ENCODE measurements at regions not wholly inside any gene's neighbourhood (a gene's known extent, or its start where the extent isn't known, plus 50 kb on each side); places are given as distances from the start of the nearest gene placed in this dataset.
A peak's percentile ranks its signal among the peaks of the same experiment; 100 is the strongest.

GRCh38 chr4:64796581-64796980 is 387.3 kb upstream of the TECRL start:
- no peaks in the 10 kb centered on the region for H3K4me1 ChIP-seq
- no peak for TF ChIP-seq POLR2A (IDR thresholded peaks at IDR 0.05)
- TF ChIP-seq CTCF (IDR thresholded peaks at IDR 0.05): no peak
- no peaks in the 10 kb centered on the region for H3K36me3 ChIP-seq
- intact Hi-C loops (cut with DNase I; ENCODE audit: low total_unique reads): no loop called here
- H3K27ac ChIP-seq: no peak overlapping the region
- H3K9me3 ChIP-seq: no peaks in the 10 kb centered on the region
- no peaks in the 10 kb centered on the region for H3K27me3 ChIP-seq
- DNase-seq: no peak
- no peak overlapping the region for H3K4me3 ChIP-seq

GRCh38 chr4:64784125-64784524 is 374.9 kb upstream of the TECRL start:
- H3K4me3 ChIP-seq: no peak overlapping the region
- no peaks in the 10 kb centered on the region for H3K27me3 ChIP-seq
- TF ChIP-seq CTCF (IDR thresholded peaks at IDR 0.05) (no peak), POLR2A (IDR thresholded peaks at IDR 0.05) (no peak)
- H3K4me1 ChIP-seq: no peaks in the 10 kb centered on the region
- DNase-seq: no peak
- H3K9me3 ChIP-seq: no peaks in the 10 kb centered on the region
- no peaks in the 10 kb centered on the region for H3K36me3 ChIP-seq
- no peak overlapping the region for H3K27ac ChIP-seq
- intact Hi-C loops (cut with DNase I; ENCODE audit: low total_unique reads): no loop called here

- peak in 2 of 4 experiments; percentile 41 to 52 for TF ChIP-seq CTCF (IDR thresholded peaks at IDR 0.05)
- no peak for TF ChIP-seq POLR2A (IDR thresholded peaks at IDR 0.05)
- Histone ChIP-seq H3K27me3 (no peaks in the 10 kb centered on the region), H3K4me1 (no peaks in the 10 kb centered on the region), H3K36me3 (no peaks in the 10 kb centered on the region), H3K27ac (no peak overlapping the region), H3K9me3 (no peaks in the 10 kb centered on the region), H3K4me3 (no peak overlapping the region)
- DNase-seq: no peak
- intact Hi-C loops (cut with DNase I; ENCODE audit: low total_unique reads): no loop called here
These were observed 372.6 kb upstream of the TECRL start for GRCh38 chr4:64781737-64782326.

GRCh38 chr4:64780664-64781063 is 371.4 kb upstream of the TECRL start:
- H3K9me3 ChIP-seq: no peaks in the 10 kb centered on the region
- intact Hi-C loops (cut with DNase I; ENCODE audit: low total_unique reads): no loop called here
- H3K4me3 ChIP-seq: no peak overlapping the region
- H3K36me3 ChIP-seq: no peaks in the 10 kb centered on the region
- DNase-seq: no peak
- no peaks in the 10 kb centered on the region for H3K4me1 ChIP-seq
- no peaks in the 10 kb centered on the region for H3K27me3 ChIP-seq
- TF ChIP-seq POLR2A (IDR thresholded peaks at IDR 0.05): no peak
- H3K27ac ChIP-seq: no peak overlapping the region

GRCh38 chr4:64777286-64777685 is 368.0 kb upstream of the TECRL start:
- intact Hi-C loops (cut with DNase I; ENCODE audit: low total_unique reads): no loop called here
- no peak overlapping the region for H3K4me3 ChIP-seq
- H3K27me3 ChIP-seq: no peaks in the 10 kb centered on the region
- no peaks in the 10 kb centered on the region for H3K9me3 ChIP-seq
- no peak overlapping the region for H3K27ac ChIP-seq
- no peak for DNase-seq
- H3K4me1 ChIP-seq: no peaks in the 10 kb centered on the region
- H3K36me3 ChIP-seq: no peaks in the 10 kb centered on the region
- no peak for TF ChIP-seq POLR2A (IDR thresholded peaks at IDR 0.05)
- TF ChIP-seq CTCF (IDR thresholded peaks at IDR 0.05): no peak

- intact Hi-C loops (cut with DNase I; ENCODE audit: low total_unique reads): no loop called here
These were observed 367.6 kb upstream of the TECRL start for GRCh38 chr4:64776820-64777219.

More at GRCh38 chr4:64776820-64777219, 367.6 kb upstream of the TECRL start:
- TF ChIP-seq POLR2A (IDR thresholded peaks at IDR 0.05) (no peak), CTCF (IDR thresholded peaks at IDR 0.05) (no peak)
- H3K4me3 ChIP-seq: no peak overlapping the region
- H3K36me3 ChIP-seq: no peaks in the 10 kb centered on the region
- DNase-seq: no peak
- no peaks in the 10 kb centered on the region for H3K9me3 ChIP-seq
- no peak overlapping the region for H3K27ac ChIP-seq
- no peaks in the 10 kb centered on the region for H3K27me3 ChIP-seq
- no peaks in the 10 kb centered on the region for H3K4me1 ChIP-seq

Measured in uterus (tissue), 3 donors.